ENCODE measurements at regions not wholly inside any gene's neighbourhood (a gene's known extent, or its start where the extent isn't known, plus 50 kb on each side); places are given as distances from the start of the nearest gene placed in this dataset.

- TF ChIP-seq, protein P1, sequence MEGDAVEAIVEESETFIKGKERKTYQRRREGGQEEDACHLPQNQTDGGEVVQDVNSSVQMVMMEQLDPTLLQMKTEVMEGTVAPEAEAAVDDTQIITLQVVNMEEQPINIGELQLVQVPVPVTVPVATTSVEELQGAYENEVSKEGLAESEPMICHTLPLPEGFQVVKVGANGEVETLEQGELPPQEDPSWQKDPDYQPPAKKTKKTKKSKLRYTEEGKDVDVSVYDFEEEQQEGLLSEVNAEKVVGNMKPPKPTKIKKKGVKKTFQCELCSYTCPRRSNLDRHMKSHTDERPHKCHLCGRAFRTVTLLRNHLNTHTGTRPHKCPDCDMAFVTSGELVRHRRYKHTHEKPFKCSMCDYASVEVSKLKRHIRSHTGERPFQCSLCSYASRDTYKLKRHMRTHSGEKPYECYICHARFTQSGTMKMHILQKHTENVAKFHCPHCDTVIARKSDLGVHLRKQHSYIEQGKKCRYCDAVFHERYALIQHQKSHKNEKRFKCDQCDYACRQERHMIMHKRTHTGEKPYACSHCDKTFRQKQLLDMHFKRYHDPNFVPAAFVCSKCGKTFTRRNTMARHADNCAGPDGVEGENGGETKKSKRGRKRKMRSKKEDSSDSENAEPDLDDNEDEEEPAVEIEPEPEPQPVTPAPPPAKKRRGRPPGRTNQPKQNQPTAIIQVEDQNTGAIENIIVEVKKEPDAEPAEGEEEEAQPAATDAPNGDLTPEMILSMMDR (IDR thresholded peaks at IDR 0.05): no peak
- TF ChIP-seq POLR2A (IDR thresholded peaks at IDR 0.05; ENCODE audit: low read depth): no peak
These were observed 278.2 kb upstream of the RTL1 start for GRCh38 chr14:101181446-101182313.
